Right kidney (tissue), 1 donor: ENCODE measurements at regions not wholly inside any gene's neighbourhood (a gene's known extent, or its start where the extent isn't known, plus 50 kb on each side); places are given as distances from the start of the nearest gene placed in this dataset.
A peak's percentile ranks its signal among the peaks of the same experiment; 100 is the strongest.

Source experiments
- DNase-seq: peaks from one replicate; pipeline ENCODE4 v3.0.0-alpha.2; 2016

DNA sequence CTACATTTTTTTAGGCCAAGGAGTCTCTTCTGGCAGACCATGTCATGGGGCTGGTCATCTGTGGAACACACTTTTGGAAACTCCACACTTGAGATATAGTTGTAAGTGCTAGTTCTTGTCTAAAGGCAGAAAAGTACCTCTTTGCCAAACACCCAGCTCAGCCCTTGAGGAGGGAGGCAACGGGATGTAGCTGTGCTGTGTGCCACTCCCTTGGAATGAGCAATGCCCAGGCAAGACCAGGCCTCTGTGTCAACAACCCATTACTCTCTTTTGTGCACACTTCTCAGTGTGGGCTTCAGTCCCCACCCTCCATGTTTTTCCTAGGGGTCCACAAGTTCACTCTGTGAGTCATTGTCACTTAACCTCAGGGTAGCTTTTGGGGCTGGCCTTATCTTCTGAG, 528.3 kb upstream of the CFAP20DC start:
- no peak for DNase-seq

DNA sequence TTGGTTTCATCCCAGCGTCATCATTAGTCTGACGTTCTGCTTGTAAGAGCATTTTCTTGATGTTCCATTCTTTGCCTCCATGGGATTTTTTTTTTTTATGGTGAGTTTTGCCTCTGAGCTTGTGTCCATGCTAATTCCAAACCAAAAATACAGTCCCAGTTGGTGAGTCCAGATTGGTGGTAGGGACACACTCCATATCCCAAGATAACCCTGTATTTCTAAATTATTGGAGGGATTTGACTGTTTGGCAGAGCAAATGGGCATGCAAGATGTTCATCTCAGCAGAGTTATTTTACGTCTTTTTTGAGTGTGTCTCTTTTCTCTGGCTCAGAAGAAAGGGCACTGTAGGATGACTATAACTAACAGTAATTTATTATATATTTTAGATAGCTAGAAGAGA, 526.8 kb upstream of the CFAP20DC start:
- no peak for DNase-seq

DNA sequence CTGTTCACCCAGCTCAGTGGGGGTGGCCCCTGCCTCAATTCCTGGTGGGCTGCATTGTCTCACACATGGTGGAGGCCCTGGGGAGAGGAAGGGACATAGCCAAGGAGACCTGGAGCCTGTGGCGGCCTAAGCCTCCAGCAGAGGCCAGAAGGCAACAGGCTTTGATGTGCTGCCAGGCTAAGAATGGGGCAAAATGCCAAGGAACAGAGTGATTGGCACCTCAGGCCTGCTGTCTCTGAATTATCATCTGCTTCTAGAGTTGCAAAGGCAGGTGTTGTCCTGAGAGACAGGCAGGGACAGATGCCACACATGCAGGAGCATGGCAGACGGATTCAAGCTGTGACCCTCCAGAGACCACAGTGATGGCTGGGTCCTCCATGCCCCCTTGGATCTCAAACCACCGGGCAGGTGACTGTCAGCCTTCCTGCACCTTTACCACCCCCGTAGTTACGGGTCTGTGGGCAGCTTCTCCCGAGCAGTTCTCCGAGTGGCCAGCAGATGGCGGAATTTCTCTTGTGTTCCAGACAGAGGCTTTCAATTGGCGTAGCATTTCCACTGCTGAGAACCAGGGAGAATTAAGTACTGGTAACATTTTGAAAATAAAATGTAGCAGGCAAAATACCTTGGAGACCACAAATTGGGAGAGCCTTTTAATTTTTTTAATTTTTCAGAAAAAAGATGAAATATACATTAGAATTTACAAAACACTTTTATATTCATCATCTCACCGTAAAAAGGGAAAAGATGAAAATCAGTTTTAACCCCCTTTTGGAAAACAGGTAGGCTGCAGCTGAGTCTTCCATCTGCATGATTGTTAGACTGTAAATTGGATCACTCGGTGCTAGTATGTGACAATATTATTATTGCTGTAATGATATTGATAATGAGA, 525.5 kb upstream of the CFAP20DC start:
- DNase-seq: peak; percentile 68

DNA sequence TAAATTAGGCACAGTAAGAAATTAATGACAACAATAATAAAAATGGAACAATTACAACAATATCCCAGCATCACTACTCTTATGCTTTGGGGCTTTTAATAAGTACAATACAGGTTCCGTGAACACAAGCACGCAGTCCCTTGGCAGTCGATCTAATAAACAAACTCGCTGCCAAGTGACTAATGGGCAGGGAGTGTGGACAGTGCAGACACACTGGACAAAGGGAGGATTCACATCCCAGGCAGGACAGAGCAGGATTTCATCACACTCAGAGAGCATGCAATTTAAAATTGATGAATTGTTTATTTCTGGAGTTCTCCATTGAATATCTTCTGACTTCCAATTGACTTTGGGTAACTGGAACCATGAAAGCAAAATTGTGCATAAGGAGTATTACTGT, 524.1 kb upstream of the CFAP20DC start:
- DNase-seq: no peak

DNA sequence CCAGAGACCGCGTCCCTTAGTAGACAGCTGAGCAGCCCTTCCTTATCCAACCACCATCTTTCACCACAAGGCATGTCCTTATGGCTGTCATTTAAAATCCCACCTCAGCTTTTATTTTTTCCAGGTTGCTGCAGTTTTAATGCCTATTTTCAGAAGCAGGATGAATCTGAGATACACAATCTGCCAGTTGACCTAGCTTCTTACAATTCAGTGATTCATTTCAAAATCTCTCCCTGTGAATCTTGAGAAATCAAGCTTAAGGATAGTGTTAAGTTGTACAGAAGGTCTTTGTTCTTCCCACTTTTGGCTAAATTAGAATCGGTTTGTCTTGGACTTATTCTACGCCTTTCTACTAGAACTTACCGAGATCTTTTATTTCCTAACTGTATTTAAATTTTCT, 522.3 kb upstream of the CFAP20DC start:
- no peak for DNase-seq

DNA sequence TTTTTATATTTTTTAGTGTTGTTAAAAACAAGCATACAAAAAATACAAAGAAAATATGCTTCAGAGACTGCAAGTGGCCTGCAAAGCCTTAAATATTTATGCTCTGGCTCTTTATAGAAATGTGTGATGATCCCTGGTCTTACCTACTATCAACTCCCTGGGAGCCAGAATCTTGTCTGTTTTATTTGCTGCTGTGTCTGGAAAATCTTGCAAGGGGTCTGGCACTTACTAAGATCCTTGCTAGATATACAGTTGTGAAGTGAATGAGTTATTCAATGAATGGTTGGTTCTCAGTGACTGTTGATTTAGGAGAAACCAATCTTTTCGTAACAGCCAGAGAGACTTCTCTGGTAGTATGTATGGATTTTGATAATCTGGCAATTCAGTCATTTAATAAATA, 521.0 kb upstream of the CFAP20DC start:
- no peak for DNase-seq

DNA sequence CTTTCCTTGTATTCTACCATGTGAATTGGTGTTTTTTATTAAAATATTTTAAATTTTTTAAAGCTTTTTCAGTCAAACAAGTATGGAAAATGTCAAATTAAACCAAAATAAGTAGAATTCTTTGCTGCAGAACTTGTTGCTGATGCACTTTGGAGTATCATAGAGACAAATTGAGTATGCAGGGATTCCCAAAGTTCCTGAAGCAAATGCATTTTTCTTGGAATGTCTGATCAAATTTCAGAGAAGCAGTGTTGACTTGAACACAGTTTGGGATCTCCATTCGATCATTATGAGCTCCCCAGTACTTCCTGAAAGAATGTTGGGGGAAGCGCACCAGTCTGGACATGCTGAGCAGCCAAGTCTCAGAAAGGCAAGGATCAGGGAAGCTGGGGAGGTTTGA, 517.8 kb upstream of the CFAP20DC start:
- no peak for DNase-seq

DNA sequence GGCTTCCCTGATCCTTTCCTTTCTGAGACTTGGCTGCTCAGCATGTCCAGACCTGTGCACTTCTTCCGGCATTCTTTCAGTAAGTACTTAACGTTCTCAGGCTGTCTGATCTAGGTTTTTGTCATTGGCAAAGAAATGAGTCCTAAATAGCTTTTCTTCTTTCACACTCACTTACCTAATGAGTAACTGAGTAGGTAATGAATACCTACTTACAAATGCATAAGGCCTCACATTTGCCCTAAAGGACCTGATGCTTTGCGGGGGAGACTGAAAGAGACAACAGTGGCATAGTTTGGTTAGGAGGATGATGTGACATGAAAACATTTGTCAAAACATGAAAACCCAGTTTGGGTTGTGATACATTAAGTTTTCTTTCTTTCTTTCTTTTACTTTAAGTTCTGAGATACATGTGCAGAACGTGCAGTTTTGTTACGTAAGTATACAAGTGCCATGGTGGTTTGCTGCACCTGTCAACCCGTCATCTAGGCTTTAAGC, 516.7 kb upstream of the CFAP20DC start:
- no peak for DNase-seq

DNA sequence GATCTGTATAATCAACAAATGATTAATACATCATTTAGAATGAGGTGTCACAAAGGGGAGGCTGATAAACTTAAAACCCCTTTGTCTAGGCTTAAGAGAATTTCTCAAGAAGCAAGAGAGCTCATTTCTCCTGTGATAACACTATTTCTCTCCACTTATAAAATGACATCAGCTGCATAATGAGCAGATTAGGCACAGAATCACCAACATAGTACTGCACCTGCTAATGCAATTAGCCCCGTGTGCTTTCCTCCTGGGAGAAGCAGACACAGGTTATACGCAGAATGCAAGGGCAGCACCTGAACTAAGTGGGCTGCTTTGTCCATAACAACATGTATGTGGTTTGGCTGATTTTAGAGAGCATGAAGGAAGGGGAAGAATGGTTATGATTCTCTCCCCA, 515.3 kb upstream of the CFAP20DC start:
- DNase-seq: no peak

DNA sequence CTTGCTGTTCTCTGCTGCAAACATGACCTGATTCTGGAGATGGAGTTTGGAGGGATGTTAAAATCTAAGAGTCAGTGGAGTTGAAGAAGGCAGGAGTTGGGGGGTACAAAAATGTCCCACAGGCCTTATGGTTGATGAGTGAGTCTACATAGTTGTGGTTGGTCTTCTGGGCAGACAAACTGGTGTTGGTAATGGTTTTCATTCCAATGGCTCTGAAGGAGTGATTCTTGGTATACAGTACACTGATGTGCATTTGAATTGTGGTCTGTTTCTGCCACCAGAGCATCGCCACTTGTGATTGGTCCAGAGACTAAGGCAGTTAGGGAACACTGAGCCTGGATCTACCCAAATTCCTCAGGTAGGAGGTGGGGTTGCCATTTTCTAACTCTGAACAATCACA, 514.1 kb upstream of the CFAP20DC start:
- no peak for DNase-seq

DNA sequence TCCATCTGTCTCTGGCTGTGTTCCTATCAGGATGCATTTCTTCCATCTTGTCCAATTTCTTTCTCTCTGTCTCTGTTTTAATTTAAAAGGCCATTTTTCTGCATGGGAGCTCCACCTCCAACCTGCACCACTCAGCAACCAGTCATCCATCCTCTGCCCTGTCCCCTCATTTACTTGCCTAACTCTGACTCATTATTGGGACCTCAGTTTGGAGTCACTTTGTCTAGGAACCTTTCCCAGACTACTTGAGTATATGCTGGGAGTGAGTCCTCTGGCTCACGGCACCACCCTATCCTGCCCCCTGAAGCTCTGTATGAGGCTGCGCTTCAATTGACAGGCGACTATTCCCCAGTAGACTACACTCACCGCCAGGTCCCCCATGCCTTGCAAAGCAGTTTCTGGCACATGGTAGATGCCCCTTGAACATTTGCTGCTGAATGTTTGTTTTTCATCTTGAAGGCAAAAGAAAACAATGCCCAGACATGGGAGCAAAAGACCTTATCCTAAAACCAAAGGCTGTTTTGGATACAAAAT, 513.3 kb upstream of the CFAP20DC start:
- no peak for DNase-seq

DNA sequence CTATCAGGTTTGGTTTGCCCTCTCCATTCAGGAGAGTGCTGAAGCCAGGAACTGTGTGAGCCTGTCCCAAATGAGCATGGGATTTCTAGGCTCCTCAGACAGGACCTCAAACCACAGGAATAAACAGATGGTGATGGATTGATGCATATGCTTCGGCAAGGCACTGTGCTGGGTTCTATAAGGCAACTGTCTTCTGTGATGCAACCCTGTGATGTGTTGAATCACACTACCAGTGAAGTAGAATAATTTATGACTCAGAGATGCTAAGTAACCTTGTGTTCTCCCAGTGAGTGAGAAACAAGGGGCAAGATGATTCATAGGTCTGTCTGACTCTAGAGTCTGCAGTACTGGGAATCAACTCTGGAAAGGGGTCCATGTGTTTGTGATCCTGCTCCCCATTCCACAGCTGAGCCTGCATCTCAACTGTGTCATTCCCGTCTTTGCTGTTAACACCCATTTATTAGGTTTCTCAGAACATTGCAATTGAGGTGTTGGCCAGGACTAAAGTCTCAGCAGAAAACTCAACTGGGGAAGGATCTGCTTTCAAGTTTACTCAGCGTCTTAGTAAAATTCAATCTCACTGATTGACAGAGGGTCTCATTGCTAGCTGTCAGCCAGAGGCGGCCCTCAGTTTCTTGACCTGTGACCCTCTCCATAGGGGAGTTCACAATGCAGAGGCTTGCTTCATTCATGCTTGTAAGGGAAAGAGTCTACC, 510.1 kb upstream of the CFAP20DC start:
- no peak for DNase-seq

DNA sequence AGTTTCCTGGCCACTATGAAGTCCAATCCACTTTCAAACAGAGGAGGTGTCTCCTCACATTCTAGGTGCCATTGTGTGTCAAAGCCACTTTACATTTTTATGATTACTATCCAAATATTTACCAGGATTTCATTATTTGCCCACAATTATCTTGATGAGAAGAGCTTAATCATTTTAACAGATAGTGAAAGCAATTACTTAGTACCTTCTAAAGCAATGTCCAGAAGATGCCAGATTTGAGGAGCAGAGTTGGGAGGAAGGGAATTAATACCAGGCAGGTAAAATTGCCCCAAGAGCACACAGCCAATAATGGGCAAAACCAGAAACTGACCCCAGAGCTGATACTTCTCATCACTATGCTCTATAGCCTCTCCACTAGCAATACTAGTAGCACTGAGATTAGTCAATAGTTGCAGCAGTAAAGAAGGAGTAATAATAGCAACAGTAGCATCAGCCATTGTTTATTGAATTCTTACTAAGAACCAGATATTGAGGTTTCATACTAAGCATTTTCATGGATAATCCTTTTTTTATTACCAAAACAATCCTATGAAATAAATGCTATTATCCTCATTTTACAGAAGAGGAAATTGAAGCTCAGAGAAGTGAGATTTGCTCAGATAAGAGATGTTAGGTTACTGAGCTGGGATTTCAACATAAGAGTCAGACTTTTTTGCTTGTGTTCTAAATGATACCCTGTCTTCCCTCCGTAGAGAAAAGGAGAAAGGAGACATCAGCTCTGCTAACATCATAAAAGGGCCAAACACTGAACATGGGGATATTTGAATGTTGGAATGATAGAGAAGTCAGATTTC, 509.3 kb upstream of the CFAP20DC start:
- DNase-seq: no peak

DNA sequence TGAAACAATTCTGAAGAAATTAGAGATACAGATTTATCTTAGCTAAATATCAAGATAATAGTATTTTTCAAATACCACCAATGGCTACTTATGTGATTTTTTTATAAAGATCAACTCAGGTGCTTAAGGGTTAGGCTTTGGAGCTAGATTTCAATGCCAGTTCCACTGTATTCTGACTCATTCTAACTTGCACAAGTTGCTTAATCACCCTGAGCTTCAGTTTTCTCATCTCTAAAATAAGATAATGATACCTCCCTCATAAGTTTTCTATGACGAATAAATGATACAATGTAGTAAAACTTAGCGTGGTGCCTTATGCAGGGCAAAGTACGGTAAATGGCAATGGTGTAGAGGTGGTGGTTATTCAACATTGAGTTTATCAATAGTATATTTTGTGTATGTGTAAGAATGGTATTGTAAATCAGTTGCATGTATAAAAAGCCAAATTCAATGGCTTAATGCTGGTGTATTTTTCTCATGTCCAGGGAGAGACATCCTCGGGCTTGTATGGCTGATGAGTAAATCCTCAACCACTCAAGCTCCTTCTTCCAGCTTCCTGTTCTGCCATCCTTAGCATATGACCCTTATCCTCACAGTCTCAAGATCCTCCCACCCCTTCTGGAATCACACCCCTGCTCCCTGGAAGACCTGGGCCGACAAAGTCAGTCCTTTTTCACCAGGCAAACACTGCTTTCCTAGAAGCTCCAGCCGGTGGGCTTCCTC, 505.9 kb upstream of the CFAP20DC start:
- no peak for DNase-seq

DNA sequence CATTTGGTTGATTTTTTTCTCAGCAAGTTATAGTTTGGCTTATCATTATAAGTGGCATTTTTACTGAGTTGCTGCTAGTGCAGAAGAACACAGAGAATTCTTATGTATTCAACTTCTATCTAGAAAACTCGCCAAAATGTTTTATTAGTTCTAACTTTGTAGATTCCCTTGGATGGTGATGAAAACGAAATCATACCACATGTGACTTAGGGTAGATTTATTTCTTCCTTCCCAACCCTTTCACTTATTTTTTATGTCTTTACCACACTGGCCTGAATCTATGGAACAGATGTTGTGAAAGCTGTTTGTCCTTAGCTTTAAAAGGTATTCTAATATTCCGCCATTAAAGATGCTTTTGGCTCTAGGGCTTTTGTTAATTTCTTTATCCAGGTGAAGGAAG, 503.3 kb upstream of the CFAP20DC start:
- DNase-seq: no peak

DNA sequence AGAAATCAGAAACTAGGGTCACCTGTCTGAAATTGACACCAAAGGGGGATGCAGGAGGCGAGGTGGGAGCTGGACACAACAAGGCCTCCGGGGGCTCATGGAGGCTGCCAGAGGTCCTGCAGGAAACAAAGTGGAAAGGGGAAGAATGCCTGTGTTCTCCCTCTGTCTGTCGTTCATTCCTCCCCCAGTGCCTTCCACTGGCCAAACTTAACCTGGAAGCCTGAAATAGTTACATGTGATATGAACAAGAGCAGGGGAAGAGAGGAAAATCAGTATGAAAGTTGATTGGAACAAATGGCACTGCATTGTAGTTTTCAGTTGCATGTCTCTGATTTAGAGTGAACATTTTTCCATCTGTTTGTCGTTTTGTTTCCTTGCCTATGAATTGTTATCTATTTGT, 502.0 kb upstream of the CFAP20DC start:
- DNase-seq: no peak

DNA sequence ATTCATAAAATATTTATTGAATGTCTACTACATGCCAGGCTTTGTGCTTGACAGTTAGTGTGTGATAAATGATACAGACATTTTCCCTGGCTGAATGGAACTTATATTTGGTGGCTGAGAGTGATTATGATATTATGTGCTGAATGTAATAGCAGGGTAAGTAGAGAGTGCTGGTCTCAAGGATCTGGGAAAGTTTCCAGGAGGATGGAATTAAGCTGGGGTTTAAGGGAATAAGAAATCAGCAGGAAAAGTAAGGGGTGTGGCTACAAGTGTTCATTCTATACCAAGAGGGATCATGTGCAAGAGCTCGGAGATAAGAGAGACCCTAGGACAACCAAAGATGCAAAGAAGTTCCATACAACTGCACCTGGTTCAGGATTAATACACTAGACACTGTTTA, 500.1 kb upstream of the CFAP20DC start:
- no peak for DNase-seq

DNA sequence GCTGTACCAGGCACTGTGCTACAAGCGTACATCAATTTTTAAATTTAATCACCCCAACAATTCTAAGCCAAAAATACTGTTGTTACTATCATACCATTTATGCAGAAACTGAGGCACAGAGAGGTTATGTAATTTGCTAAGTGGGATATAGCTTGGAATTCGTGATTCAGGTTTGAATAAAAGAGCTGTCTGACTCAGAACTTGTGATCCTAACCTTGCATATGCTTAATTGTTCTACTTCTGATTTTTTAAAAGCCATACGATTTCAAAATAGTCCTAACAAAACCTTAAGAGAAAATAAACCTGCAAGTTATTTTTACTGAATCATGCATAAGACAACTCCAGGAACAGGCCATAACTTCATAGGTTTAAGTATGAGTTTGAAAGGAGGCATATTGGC, 498.0 kb upstream of the CFAP20DC start:
- no peak for DNase-seq

DNA sequence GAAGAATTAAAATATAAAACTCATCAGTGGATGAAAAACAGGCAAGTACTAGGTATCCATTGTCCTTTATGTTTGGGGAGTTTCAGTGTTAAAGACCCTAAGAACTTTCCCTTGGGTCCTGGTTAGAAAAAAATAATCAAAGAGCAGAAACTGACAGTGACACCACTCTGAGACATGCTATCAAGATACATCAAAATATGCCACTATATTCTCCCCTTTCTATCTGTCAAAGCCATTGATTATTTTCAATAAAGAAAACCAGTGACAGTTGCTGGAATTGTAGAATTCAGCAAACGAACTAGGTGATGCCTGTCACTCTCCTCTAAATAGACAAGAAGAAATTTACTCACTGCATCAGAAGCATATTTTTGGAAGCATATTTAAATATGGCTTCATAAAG, 496.7 kb upstream of the CFAP20DC start:
- no peak for DNase-seq

DNA sequence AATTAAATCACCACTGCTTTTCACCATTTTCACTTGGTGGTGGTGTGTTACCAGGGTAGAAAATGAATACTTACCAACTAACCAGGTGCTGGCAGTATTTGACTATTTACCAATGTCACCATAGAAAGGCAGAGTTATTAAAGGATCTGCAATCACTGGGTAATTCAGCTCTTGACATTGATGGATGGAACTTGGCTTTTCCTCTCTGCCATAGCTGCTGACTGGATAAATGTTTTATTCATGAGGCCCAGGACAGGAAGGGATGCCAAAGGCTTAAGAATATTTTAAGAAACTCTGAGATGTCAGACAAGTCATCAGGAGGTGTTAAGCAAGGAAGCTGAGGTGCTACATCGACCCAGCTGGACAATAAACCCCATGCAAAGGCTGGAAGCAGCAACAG, 495.5 kb upstream of the CFAP20DC start:
- no peak for DNase-seq

DNA sequence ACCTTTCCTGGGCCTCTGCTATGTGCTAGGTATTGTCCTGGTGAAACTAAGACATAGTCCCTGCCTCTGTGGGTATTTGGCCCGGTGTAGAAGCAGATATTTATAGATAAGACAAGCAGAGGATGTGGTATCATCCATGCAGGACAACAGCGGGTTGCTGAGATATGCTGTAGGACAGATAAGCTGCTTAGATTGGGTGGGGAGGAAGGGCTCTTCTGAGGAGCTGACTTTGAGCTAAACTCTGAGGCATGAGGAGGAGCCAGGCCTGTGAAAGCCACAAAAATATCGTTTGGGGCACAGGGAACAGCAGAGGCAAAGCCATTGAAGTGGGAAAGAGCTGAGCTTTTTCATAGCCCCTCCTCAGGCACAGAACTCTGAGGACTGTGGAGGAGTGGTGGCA, 492.5 kb upstream of the CFAP20DC start:
- DNase-seq: no peak

DNA sequence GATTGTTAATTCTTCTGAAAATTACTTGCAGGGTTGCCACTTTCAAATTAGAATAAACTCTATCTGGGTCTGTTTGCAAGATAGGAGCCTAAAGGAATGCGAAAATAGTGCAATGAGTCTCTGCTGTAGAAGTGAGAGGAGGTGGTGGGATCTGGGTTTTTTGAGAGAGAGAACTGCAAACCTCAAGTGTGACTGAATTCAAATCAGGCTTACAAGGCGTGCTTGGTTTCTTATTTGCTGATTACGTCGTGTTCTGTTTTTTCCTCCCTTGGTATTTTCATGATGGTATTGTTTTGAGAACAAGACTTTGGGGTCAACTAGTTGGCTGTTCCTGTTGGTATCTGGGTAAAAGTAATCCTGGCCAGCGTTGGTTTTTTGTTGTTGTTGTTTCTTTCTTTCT, 490.9 kb upstream of the CFAP20DC start:
- no peak for DNase-seq
